Stimulated activated CD8-positive, alpha-beta memory T cell treated with anti-CD3 and anti-CD28 coated beads, Interleukin-15, amount 100 ng/mL, for 1 hour (primary cell): ENCODE measurements at regions not wholly inside any gene's neighbourhood (a gene's known extent, or its start where the extent isn't known, plus 50 kb on each side); places are given as distances from the start of the nearest gene placed in this dataset.
"Not testable (repeated sequence)": the region's sequence is repeated elsewhere in the genome, so short reads cannot be mapped to it uniquely, and the experiment has no call there.

Experiments
- DNase-seq: peaks from one replicate; pipeline ENCODE4 v3.0.0-alpha.2; 2020; ENCODE audit warnings: low read depth

GRCh38 chr18:5021558-5021957, 175.5 kb downstream of the AKAIN1 start:
- DNase-seq = no peak

GRCh38 chr18:5015213-5015612, 181.8 kb downstream of the AKAIN1 start:
- DNase-seq = no peak

- not testable (repeated sequence) for DNase-seq
Measured at GRCh38 chr18:5004031-5004820, 192.8 kb downstream of the AKAIN1 start.

- no peak for DNase-seq
Measured at GRCh38 chr18:4994710-4995109, 202.3 kb downstream of the AKAIN1 start.

- DNase-seq = no peak
Measured at GRCh38 chr18:4987452-4988405, 209.3 kb downstream of the AKAIN1 start.

- DNase-seq = no peak
Measured at GRCh38 chr18:4986677-4987076, 210.4 kb downstream of the AKAIN1 start.

- DNase-seq = no peak
Measured at GRCh38 chr18:4986066-4986465, 211.0 kb downstream of the AKAIN1 start.

GRCh38 chr18:4961121-4961909, 235.7 kb downstream of the AKAIN1 start:
- no peak for DNase-seq

- DNase-seq = no peak
Measured at GRCh38 chr18:4960578-4960977, 236.5 kb downstream of the AKAIN1 start.

GRCh38 chr18:4931209-4931608, 265.8 kb downstream of the AKAIN1 start:
- DNase-seq = no peak

GRCh38 chr18:4921548-4921947, 275.5 kb downstream of the AKAIN1 start:
- no peak for DNase-seq

GRCh38 chr18:4917509-4917908, 279.5 kb downstream of the AKAIN1 start:
- not testable (repeated sequence) for DNase-seq

GRCh38 chr18:4908328-4908727, 288.7 kb downstream of the AKAIN1 start:
- no peak for DNase-seq

GRCh38 chr18:4906856-4907255, 290.2 kb downstream of the AKAIN1 start:
- no peak for DNase-seq

GRCh38 chr18:4888251-4889040, 308.6 kb downstream of the AKAIN1 start:
- no peak for DNase-seq

- no peak for DNase-seq
Measured at GRCh38 chr18:4878480-4878879, 318.6 kb downstream of the AKAIN1 start.

- no peak for DNase-seq
Measured at GRCh38 chr18:4871197-4871596, 325.9 kb downstream of the AKAIN1 start.

- no peak for DNase-seq
Measured at GRCh38 chr18:4870177-4870773, 326.8 kb downstream of the AKAIN1 start.

- DNase-seq = no peak
Measured at GRCh38 chr18:4869155-4869554, 327.9 kb downstream of the AKAIN1 start.

- no peak for DNase-seq
Measured at GRCh38 chr18:4858379-4859127, 338.5 kb downstream of the AKAIN1 start.
